GM18520 (cell line): ENCODE measurements at regions not wholly inside any gene's neighbourhood (a gene's known extent, or its start where the extent isn't known, plus 50 kb on each side); places are given as distances from the start of the nearest gene placed in this dataset.
"Not testable (repeated sequence)": the region's sequence is repeated elsewhere in the genome, so short reads cannot be mapped to it uniquely, and the experiment has no call there.

Source experiments
- ATAC-seq: cut with Tn5 transposase; IDR thresholded peaks from one replicate; pipeline ENCODE4 v1.9.1; 2021; ENCODE audit not compliant: unreplicated experiment

DNA sequence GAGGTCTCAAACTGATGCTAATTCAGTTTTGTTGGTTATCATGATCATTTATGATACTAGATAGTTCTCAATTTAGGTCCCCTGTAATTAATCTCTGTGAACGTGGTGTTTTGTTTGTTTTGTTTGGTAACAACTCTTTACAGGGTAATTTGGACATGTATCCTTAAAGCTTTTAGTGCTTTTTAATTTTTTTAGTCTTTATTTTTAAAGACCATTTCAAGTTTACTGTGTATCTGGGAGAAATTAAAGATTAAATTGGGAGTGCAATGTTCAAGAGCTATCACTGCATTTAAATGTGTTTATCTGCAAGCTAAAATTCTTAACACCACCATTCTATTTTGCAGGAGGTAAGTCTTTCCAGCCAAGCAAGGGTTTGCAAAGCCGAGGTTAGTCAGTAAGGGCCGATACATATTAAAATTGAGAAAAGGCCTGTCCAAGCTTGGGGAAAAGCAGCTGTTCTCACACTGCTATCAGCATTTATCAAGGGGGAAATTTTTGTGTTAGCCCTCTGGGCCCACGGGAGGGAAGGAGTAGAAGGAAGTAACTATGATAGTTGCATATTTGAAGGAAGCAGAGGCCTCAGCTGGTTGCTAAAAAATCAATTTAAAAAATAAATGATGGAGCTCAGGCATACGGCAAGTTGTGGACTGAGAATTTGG, 59.3 kb upstream of the ZNF217 start:
- ATAC-seq: no peak

DNA sequence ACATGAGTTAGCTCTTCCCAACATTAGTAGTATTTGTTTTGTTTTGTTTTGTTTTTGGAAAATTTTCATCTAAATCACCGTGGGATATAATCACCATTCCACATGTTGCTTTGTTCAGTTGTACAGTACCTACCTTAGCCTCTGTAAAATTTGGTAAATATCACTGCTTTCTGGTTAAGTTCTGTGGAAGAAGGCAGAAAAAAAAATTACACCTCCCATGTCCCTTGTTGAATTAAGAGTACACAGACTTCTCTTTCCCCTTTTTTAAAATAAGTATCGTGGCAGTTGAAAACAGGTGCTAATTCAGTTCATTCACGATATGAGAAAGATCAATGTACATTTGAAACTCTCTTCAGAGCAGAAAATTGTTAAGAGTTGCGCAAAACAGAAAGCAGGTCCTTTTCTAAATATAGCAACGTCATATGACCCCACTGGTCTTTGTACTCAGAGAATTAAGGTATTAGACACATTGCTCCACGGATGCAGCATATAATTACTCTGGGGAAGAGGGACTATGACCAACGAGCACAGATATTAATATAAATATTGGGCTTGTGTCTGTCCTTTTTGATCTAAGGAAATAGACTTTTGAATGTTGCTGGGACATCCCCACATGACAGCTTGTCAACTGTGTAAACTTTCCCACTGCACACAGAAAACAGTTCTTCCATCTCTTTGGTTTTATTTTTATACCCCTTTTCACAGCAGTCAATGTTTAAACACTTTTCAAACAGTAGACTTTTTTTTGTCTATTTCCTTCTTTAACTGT, 58.6 kb upstream of the ZNF217 start:
- peak; percentile 71 for ATAC-seq

DNA sequence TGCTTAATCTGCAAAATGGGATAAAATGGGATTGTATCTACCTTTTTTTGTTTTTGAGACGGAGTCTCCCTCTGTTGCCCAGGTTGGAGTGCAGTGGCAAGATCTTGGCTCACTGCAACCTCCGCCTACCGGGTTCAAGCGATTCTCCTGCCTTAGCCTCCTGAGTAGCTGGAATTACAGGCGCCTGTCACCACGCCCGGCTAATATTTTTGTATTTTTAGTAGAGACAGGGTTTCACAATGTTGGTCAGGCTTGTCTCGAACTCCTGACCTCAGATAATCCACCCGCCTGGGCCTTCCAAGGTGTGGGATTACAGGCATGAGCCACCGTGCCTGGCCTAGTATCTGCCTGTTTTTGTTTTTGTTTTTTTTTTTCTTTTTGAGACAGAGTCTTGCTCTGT, 55.9 kb upstream of the ZNF217 start:
- ATAC-seq: not testable (repeated sequence)

- ATAC-seq: no peak
Observed at GRCh38 chr20:53647286-53647821, 53.7 kb upstream of the ZNF217 start.

- no peak for ATAC-seq
Observed at GRCh38 chr20:53646550-53646949, 52.9 kb upstream of the ZNF217 start.

GRCh38 chr20:53645582-53645897, 51.9 kb upstream of the ZNF217 start:
- ATAC-seq: no peak

GRCh38 chr20:53644108-53644507, 50.5 kb upstream of the ZNF217 start:
- ATAC-seq: not testable (repeated sequence)
